ENCODE measurements at regions not wholly inside any gene's neighbourhood (a gene's known extent, or its start where the extent isn't known, plus 50 kb on each side); places are given as distances from the start of the nearest gene placed in this dataset.

DNA sequence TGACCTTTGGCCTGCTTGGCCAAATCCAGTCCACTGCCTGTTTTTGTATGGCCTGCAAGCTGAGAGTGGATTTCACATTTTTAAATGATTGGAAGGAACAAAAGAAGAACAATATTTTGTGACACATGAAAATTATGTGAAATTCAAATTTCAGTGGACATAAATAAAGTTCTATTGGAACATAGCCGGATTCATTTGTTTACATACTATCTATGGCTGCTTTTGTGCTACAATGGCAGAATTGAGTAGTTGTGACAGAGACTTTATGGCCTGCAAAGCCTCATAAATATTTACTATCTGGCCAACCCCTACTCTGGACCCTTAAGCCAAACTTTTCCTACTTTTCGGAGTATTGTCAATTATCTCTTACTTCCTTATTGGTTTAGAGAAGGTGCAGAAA lies 66.6 kb upstream of the IPO9 start (continued):
- TF ChIP-seq, protein P1, sequence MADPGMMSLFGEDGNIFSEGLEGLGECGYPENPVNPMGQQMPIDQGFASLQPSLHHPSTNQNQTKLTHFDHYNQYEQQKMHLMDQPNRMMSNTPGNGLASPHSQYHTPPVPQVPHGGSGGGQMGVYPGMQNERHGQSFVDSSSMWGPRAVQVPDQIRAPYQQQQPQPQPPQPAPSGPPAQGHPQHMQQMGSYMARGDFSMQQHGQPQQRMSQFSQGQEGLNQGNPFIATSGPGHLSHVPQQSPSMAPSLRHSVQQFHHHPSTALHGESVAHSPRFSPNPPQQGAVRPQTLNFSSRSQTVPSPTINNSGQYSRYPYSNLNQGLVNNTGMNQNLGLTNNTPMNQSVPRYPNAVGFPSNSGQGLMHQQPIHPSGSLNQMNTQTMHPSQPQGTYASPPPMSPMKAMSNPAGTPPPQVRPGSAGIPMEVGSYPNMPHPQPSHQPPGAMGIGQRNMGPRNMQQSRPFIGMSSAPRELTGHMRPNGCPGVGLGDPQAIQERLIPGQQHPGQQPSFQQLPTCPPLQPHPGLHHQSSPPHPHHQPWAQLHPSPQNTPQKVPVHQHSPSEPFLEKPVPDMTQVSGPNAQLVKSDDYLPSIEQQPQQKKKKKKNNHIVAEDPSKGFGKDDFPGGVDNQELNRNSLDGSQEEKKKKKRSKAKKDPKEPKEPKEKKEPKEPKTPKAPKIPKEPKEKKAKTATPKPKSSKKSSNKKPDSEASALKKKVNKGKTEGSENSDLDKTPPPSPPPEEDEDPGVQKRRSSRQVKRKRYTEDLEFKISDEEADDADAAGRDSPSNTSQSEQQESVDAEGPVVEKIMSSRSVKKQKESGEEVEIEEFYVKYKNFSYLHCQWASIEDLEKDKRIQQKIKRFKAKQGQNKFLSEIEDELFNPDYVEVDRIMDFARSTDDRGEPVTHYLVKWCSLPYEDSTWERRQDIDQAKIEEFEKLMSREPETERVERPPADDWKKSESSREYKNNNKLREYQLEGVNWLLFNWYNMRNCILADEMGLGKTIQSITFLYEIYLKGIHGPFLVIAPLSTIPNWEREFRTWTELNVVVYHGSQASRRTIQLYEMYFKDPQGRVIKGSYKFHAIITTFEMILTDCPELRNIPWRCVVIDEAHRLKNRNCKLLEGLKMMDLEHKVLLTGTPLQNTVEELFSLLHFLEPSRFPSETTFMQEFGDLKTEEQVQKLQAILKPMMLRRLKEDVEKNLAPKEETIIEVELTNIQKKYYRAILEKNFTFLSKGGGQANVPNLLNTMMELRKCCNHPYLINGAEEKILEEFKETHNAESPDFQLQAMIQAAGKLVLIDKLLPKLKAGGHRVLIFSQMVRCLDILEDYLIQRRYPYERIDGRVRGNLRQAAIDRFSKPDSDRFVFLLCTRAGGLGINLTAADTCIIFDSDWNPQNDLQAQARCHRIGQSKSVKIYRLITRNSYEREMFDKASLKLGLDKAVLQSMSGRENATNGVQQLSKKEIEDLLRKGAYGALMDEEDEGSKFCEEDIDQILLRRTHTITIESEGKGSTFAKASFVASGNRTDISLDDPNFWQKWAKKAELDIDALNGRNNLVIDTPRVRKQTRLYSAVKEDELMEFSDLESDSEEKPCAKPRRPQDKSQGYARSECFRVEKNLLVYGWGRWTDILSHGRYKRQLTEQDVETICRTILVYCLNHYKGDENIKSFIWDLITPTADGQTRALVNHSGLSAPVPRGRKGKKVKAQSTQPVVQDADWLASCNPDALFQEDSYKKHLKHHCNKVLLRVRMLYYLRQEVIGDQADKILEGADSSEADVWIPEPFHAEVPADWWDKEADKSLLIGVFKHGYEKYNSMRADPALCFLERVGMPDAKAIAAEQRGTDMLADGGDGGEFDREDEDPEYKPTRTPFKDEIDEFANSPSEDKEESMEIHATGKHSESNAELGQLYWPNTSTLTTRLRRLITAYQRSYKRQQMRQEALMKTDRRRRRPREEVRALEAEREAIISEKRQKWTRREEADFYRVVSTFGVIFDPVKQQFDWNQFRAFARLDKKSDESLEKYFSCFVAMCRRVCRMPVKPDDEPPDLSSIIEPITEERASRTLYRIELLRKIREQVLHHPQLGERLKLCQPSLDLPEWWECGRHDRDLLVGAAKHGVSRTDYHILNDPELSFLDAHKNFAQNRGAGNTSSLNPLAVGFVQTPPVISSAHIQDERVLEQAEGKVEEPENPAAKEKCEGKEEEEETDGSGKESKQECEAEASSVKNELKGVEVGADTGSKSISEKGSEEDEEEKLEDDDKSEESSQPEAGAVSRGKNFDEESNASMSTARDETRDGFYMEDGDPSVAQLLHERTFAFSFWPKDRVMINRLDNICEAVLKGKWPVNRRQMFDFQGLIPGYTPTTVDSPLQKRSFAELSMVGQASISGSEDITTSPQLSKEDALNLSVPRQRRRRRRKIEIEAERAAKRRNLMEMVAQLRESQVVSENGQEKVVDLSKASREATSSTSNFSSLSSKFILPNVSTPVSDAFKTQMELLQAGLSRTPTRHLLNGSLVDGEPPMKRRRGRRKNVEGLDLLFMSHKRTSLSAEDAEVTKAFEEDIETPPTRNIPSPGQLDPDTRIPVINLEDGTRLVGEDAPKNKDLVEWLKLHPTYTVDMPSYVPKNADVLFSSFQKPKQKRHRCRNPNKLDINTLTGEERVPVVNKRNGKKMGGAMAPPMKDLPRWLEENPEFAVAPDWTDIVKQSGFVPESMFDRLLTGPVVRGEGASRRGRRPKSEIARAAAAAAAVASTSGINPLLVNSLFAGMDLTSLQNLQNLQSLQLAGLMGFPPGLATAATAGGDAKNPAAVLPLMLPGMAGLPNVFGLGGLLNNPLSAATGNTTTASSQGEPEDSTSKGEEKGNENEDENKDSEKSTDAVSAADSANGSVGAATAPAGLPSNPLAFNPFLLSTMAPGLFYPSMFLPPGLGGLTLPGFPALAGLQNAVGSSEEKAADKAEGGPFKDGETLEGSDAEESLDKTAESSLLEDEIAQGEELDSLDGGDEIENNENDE (IDR thresholded peaks at IDR 0.05; ENCODE audit: insufficient replicate concordance, low read length): no peak
- TF ChIP-seq, protein P2, sequence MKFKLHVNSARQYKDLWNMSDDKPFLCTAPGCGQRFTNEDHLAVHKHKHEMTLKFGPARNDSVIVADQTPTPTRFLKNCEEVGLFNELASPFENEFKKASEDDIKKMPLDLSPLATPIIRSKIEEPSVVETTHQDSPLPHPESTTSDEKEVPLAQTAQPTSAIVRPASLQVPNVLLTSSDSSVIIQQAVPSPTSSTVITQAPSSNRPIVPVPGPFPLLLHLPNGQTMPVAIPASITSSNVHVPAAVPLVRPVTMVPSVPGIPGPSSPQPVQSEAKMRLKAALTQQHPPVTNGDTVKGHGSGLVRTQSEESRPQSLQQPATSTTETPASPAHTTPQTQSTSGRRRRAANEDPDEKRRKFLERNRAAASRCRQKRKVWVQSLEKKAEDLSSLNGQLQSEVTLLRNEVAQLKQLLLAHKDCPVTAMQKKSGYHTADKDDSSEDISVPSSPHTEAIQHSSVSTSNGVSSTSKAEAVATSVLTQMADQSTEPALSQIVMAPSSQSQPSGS (IDR thresholded peaks at IDR 0.05; ENCODE audit: low read length): no peak
- TF ChIP-seq, protein P3, sequence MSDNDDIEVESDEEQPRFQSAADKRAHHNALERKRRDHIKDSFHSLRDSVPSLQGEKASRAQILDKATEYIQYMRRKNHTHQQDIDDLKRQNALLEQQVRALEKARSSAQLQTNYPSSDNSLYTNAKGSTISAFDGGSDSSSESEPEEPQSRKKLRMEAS (IDR thresholded peaks at IDR 0.05): no peak
- TF ChIP-seq SAP30 (IDR thresholded peaks at IDR 0.05; ENCODE audit: insufficient read depth, insufficient replicate concordance, low read length) (no peak), NRF1 (IDR thresholded peaks at IDR 0.05; ENCODE audit: low read depth, low read length) (no peak), JUN (IDR thresholded peaks at IDR 0.05; ENCODE audit: low read depth, low read length) (no peak), BACH1 (IDR thresholded peaks at IDR 0.05; ENCODE audit: low read length) (no peak), SIX5 (IDR thresholded peaks at IDR 0.05; ENCODE audit: low read depth, low read length) (no peak), SIRT6 (IDR thresholded peaks at IDR 0.05; ENCODE audit: low read length) (no peak)
- TF ChIP-seq, protein P4, sequence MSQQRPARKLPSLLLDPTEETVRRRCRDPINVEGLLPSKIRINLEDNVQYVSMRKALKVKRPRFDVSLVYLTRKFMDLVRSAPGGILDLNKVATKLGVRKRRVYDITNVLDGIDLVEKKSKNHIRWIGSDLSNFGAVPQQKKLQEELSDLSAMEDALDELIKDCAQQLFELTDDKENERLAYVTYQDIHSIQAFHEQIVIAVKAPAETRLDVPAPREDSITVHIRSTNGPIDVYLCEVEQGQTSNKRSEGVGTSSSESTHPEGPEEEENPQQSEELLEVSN (IDR thresholded peaks at IDR 0.05): no peak

All from H1 (cell line).